GM12892 (cell line): ENCODE measurements at regions not wholly inside any gene's neighbourhood (a gene's known extent, or its start where the extent isn't known, plus 50 kb on each side); places are given as distances from the start of the nearest gene placed in this dataset.

Experiments
- POLR2AphosphoS5 ChIP-seq: IDR thresholded peaks from 2 replicates; pipeline ENCODE4 v1.6.1; 2011; ENCODE audit warnings: low read depth, low read length, control low read depth
- TAF1 ChIP-seq: IDR thresholded peaks from 2 replicates; pipeline ENCODE4 v1.6.1; 2011; ENCODE audit warnings: low read depth, mild to moderate bottlenecking, control low read depth, low read length, borderline replicate concordance

DNA sequence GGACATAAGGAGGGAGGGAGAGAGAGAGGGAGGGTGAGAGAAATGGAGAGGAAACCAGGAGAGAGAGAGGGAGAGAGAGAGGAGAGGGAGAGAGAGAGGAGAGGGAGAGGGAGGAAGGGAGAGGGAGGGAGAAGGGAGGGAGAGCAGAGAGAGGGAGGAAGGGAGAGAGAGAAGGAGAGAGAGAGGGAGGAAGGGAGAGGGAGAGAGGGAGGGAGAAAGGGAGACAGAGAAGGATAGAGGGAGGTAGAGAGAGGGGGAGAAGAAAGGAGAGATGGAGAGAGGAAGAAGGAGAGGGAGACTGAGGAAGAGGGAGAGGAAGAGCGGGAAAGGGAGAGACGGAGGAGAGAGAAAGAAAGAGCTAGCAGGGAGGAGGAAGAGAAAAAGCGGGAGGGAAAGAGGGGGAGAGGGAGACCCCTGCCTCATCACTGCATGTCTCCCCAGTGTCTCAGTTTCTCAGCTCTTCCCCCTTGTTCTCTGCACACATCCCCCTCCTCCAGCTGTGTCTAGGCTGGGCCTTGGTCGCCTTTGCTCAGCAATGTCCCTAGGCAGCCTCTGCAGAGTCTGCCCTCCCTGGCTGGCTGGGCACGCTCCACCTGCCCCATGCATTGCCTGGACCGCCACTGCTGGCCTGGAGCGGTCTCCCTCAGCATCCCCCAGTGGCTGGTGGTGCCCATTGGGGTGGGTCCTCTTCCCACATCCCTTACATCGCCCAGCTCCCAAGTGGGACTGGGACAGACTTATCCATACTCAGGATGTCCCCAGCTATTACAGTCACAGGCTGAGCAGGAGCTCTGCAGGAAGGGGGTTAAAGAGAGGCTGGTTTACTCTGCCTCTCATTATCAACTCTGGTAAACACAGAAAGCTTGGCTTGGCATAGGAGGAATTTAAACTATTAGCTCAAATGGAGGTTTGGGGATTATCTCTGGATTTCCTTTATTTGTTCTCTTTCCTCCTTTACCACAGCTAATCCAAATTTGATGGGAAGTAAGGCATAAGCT is 85.7 kb upstream of the APCDD1 start:
- TF ChIP-seq POLR2AphosphoS5 (no peak), TAF1 (no peak)
